ENCODE measurements at regions not wholly inside any gene's neighbourhood (a gene's known extent, or its start where the extent isn't known, plus 50 kb on each side); places are given as distances from the start of the nearest gene placed in this dataset.
A peak's percentile ranks its signal among the peaks of the same experiment; 100 is the strongest.
"Not testable (repeated sequence)": the region's sequence is repeated elsewhere in the genome, so short reads cannot be mapped to it uniquely, and the experiment has no call there.

- DNase-seq (ENCODE audit: low read depth), result peak; percentile 48
These were observed 353.2 kb downstream of the PRR16 start for GRCh38 chr5:120817044-120817985.

GRCh38 chr5:120818128-120818527 is 354.0 kb downstream of the PRR16 start:
- no peak for DNase-seq (ENCODE audit: low read depth)

- peak; percentile 42 for DNase-seq (ENCODE audit: low read depth)
These were observed 359.2 kb downstream of the PRR16 start for GRCh38 chr5:120823328-120823727.

- not testable (repeated sequence) for DNase-seq (ENCODE audit: low read depth)
These were observed 367.5 kb downstream of the PRR16 start for GRCh38 chr5:120831646-120832045.

- no peak for DNase-seq (ENCODE audit: low read depth)
These were observed 377.7 kb downstream of the PRR16 start for GRCh38 chr5:120841830-120842229.

GRCh38 chr5:120843390-120843980 is 379.4 kb downstream of the PRR16 start:
- no peak for DNase-seq (ENCODE audit: low read depth)

- DNase-seq (ENCODE audit: low read depth), result no peak
These were observed 384.8 kb downstream of the PRR16 start for GRCh38 chr5:120848883-120849282.

- DNase-seq (ENCODE audit: low read depth), result no peak
These were observed 388.2 kb downstream of the PRR16 start for GRCh38 chr5:120852222-120852860.

- no peak for DNase-seq (ENCODE audit: low read depth)
These were observed 402.9 kb downstream of the PRR16 start for GRCh38 chr5:120866997-120867396.

GRCh38 chr5:120869831-120870230 is 405.7 kb downstream of the PRR16 start:
- no peak for DNase-seq (ENCODE audit: low read depth)

- no peak for DNase-seq (ENCODE audit: low read depth)
These were observed 408.2 kb downstream of the PRR16 start for GRCh38 chr5:120872297-120872696.

GRCh38 chr5:120873083-120873482 is 409.0 kb downstream of the PRR16 start:
- DNase-seq (ENCODE audit: low read depth), result peak; percentile 15

GRCh38 chr5:120874081-120874862 is 410.2 kb downstream of the PRR16 start:
- no peak for DNase-seq (ENCODE audit: low read depth)

GRCh38 chr5:120882038-120882775 is 418.1 kb downstream of the PRR16 start:
- no peak for DNase-seq (ENCODE audit: low read depth)

GRCh38 chr5:120886351-120886860 is 422.3 kb downstream of the PRR16 start:
- DNase-seq (ENCODE audit: low read depth), result no peak

- no peak for DNase-seq (ENCODE audit: low read depth)
These were observed 431.6 kb downstream of the PRR16 start for GRCh38 chr5:120895660-120896059.

- peak; percentile 47 for DNase-seq (ENCODE audit: low read depth)
These were observed 437.1 kb downstream of the PRR16 start for GRCh38 chr5:120901199-120901598.

GRCh38 chr5:120907953-120908352 is 443.9 kb downstream of the PRR16 start:
- DNase-seq (ENCODE audit: low read depth), result no peak

- DNase-seq (ENCODE audit: low read depth), result no peak
These were observed 446.5 kb downstream of the PRR16 start for GRCh38 chr5:120910629-120911028.

- no peak for DNase-seq (ENCODE audit: low read depth)
These were observed 449.3 kb downstream of the PRR16 start for GRCh38 chr5:120913396-120913795.

- DNase-seq (ENCODE audit: low read depth), result no peak
These were observed 453.2 kb downstream of the PRR16 start for GRCh38 chr5:120917214-120917758.

Data from ELR (cell line).